Sigmoid colon (tissue), 6 donors: ENCODE measurements at regions not wholly inside any gene's neighbourhood (a gene's known extent, or its start where the extent isn't known, plus 50 kb on each side); places are given as distances from the start of the nearest gene placed in this dataset.
A peak's percentile ranks its signal among the peaks of the same experiment; 100 is the strongest.
"Not testable (repeated sequence)": the region's sequence is repeated elsewhere in the genome, so short reads cannot be mapped to it uniquely, and the experiment has no call there.

ENCODE experiments used
- DNase-seq: peaks from one replicate; pipeline ENCODE4 v3.0.0-alpha.2; 2019
- H3K27ac ChIP-seq, 4 donors: fragments of 200-600 bp; sonication (generic); one replicate each; pipeline ENCODE4 v1.5.1; 2016 to 2019; ENCODE audit warnings: mild to moderate bottlenecking in 1 of 4
- H3K27me3 ChIP-seq, 3 donors: fragments of 200-600 bp; sonication (generic); one replicate each; pipeline ENCODE4 v1.5.1; 2019; ENCODE audit warnings: mild to moderate bottlenecking in 1 of 3
- H3K36me3 ChIP-seq, 4 donors: fragments of 200-600 bp; sonication (generic); one replicate each; pipeline ENCODE4 v1.5.1; 2016 to 2019
- H3K4me1 ChIP-seq, 4 donors: fragments of 200-600 bp; sonication (generic); one replicate each; pipeline ENCODE4 v1.5.1; 2017 to 2019
- H3K4me3 ChIP-seq, 4 donors: fragments of 200-600 bp; sonication (generic); one replicate each; pipeline ENCODE4 v1.5.1; 2017 to 2019; ENCODE audit warnings: mild to moderate bottlenecking in 2 of 4, moderate library complexity in 1 of 4
- H3K9me3 ChIP-seq, 4 donors: fragments of 200-600 bp in 3 of 4; sonication (generic) in 3 of 4; one replicate each; pipeline versions ENCODE4 v1.5.1 to v1.6.1; 2013 to 2019
- EP300 ChIP-seq, 4 donors: sonication (generic); formaldehyde crosslinking; IDR thresholded peaks; one replicate each; pipeline ENCODE4 v1.6.1; 2017; ENCODE audit warnings: antibody characterized with exemption in 4 of 4
- POLR2A ChIP-seq, 2 donors: fragments of 450-650 bp; IDR thresholded peaks; one replicate each; pipeline ENCODE4 v1.6.1; 2016; ENCODE audit warnings: antibody characterized with exemption in 2 of 2, mild to moderate bottlenecking in 2 of 2, moderate library complexity in 2 of 2
- POLR2AphosphoS5 ChIP-seq, 4 donors: sonication (generic); formaldehyde crosslinking; IDR thresholded peaks; one replicate each; pipeline ENCODE4 v1.6.1; 2017; ENCODE audit warnings: antibody characterized with exemption in 4 of 4
- WGBS, 2 donors: extraction: QIAGEN DNeasy Blood & Tissue Kit; methylation state at CpG; one replicate each; pipeline ENCODE4 v1.1.7; 2013; 5-methylcytosine and 5-hydroxymethylcytosine counted together
- intact Hi-C: fragments of 100-400 bp; cut with DNase I; formaldehyde crosslinking; loops from one replicate; pipeline ENCODE4 v1.15.1; 2023
- TF ChIP-seq, protein P1 (sequence below), 4 experiments: fragments of 450-650 bp in 3 of 4; fragments of 200-600 bp in 1 of 4; IDR thresholded peaks; one replicate each; pipeline ENCODE4 v1.5.1; 2016 to 2019; ENCODE audit warnings: antibody characterized with exemption in 4 of 4, mild to moderate bottlenecking in 3 of 4, moderate library complexity in 2 of 4
- donor health status: healthy with polysubstance abuse.
- donor health status: healthy.

- H3K9me3 ChIP-seq = no peaks in the 10 kb centered on the region
- H3K4me3 ChIP-seq = no peak overlapping the region
- intact Hi-C loops = no loop called here
- H3K4me1 ChIP-seq = no peaks in the 10 kb centered on the region
- no peak for DNase-seq
- TF ChIP-seq POLR2A (IDR thresholded peaks at IDR 0.05) = no peak
- TF ChIP-seq, protein P1, sequence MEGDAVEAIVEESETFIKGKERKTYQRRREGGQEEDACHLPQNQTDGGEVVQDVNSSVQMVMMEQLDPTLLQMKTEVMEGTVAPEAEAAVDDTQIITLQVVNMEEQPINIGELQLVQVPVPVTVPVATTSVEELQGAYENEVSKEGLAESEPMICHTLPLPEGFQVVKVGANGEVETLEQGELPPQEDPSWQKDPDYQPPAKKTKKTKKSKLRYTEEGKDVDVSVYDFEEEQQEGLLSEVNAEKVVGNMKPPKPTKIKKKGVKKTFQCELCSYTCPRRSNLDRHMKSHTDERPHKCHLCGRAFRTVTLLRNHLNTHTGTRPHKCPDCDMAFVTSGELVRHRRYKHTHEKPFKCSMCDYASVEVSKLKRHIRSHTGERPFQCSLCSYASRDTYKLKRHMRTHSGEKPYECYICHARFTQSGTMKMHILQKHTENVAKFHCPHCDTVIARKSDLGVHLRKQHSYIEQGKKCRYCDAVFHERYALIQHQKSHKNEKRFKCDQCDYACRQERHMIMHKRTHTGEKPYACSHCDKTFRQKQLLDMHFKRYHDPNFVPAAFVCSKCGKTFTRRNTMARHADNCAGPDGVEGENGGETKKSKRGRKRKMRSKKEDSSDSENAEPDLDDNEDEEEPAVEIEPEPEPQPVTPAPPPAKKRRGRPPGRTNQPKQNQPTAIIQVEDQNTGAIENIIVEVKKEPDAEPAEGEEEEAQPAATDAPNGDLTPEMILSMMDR (IDR thresholded peaks at IDR 0.05) = no peak
- TF ChIP-seq EP300 (IDR thresholded peaks at IDR 0.05) = no peak
- no peak for TF ChIP-seq POLR2AphosphoS5 (IDR thresholded peaks at IDR 0.05)
- no peaks in the 10 kb centered on the region for H3K36me3 ChIP-seq
- WGBS, 2 donors = 66 to 67% methylated on average over 1 of the region's 1 CpG
- H3K27me3 ChIP-seq = no peaks in the 10 kb centered on the region
- no peak overlapping the region for H3K27ac ChIP-seq
Measured at GRCh38 chr11:10952872-10953271, 95.0 kb upstream of the ZBED5 start.

DNA sequence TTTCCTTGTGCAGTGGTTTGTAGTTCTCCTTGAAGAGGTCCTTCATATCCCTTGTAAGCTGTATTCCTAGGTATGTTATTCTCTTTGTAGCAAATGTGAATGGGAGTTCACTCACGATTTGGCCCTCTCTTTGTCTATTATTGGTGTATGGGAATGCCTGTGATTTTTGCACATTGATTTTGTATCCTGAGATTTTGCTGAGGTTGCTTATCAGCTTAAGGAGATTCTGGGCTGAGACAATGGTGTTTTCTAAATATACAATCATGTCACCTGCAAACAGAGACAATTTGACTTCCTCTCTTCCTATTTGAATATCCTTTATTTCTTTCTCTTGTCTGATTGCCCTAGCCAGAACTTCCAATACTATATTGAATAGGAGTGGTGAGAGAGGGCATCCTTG lies 90.1 kb upstream of the ZBED5 start:
- DNase-seq, H3K36me3 ChIP-seq, H3K4me3 ChIP-seq, H3K27ac ChIP-seq, intact Hi-C loops, H3K9me3 ChIP-seq, H3K27me3 ChIP-seq: not testable (repeated sequence)
- H3K4me1 ChIP-seq = peaks cover 0 to 27% (median 23%) of the 10 kb centered on the region in 4 donors
- WGBS, 2 donors = 83 to 95% methylated on average over 1 of the region's 1 CpG

GRCh38 chr11:10946072-10946471 lies 88.2 kb upstream of the ZBED5 start:
- Histone ChIP-seq H3K27me3 (no peaks in the 10 kb centered on the region), H3K4me3 (no peak overlapping the region), H3K36me3 (no peaks in the 10 kb centered on the region), H3K4me1 (peaks cover 0 to 36% (median 31%) of the 10 kb centered on the region in 4 donors), H3K9me3 (no peaks in the 10 kb centered on the region), H3K27ac (peak overlapping the region in 2 of 4 donors; percentile 37 to 42)
- 17 to 50% methylated on average over 1 of the region's 1 CpG for WGBS, 2 donors
- TF ChIP-seq POLR2AphosphoS5 (IDR thresholded peaks at IDR 0.05) (no peak), POLR2A (IDR thresholded peaks at IDR 0.05) (no peak), EP300 (IDR thresholded peaks at IDR 0.05) (no peak)
- TF ChIP-seq, protein P1 (IDR thresholded peaks at IDR 0.05) = no peak
- no peak for DNase-seq
- intact Hi-C loops = no loop called here

DNA sequence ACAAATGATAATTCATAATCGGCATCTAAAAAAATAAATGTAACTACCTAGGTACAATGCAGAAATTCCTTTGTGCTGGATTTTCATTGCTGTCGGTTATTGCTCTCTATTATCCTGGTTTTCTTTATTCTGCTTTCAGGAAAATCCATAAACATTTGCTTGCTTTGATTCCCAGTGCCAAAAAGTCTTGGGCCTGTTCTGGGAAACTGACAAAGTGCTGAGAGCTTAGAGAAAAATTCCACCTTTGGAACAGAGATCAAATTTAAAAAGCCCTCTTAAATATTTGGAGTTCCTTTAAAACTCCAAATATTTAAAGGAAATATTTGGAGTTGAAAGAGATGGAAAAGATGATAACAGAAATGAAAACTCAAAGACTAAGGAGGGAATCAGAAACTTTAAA lies 87.3 kb upstream of the ZBED5 start:
- no peaks in the 10 kb centered on the region for H3K9me3 ChIP-seq
- no peak overlapping the region for H3K4me3 ChIP-seq
- no peak for DNase-seq
- intact Hi-C loops = no loop called here
- H3K4me1 ChIP-seq = peaks cover 0 to 41% (median 35%) of the 10 kb centered on the region in 4 donors
- H3K27ac ChIP-seq = peak overlapping the region in 3 of 4 donors; percentile 5 to 42 (median 37)
- TF ChIP-seq POLR2AphosphoS5 (IDR thresholded peaks at IDR 0.05) (no peak), POLR2A (IDR thresholded peaks at IDR 0.05) (no peak), EP300 (IDR thresholded peaks at IDR 0.05) (no peak)
- TF ChIP-seq, protein P1 (IDR thresholded peaks at IDR 0.05) = no peak
- no peaks in the 10 kb centered on the region for H3K27me3 ChIP-seq
- no peaks in the 10 kb centered on the region for H3K36me3 ChIP-seq
- 57 to 67% methylated on average over 2 of the region's 2 CpGs for WGBS, 2 donors

- Histone ChIP-seq H3K36me3 (no peaks in the 10 kb centered on the region), H3K27me3 (no peaks in the 10 kb centered on the region), H3K4me1 (peaks cover 0 to 48% (median 39%) of the 10 kb centered on the region in 4 donors), H3K9me3 (no peaks in the 10 kb centered on the region), H3K27ac (peak overlapping the region in 1 of 4 donors; percentile 37), H3K4me3 (no peak overlapping the region)
- intact Hi-C loops = no loop called here
- DNase-seq = no peak
- WGBS, 2 donors = 86 to 91% methylated on average over 2 of the region's 2 CpGs
- TF ChIP-seq POLR2A (IDR thresholded peaks at IDR 0.05) (no peak), POLR2AphosphoS5 (IDR thresholded peaks at IDR 0.05) (no peak), EP300 (IDR thresholded peaks at IDR 0.05) (no peak)
- TF ChIP-seq, protein P1 (IDR thresholded peaks at IDR 0.05) = no peak
Measured at GRCh38 chr11:10943968-10944367, 86.1 kb upstream of the ZBED5 start.
